Effector memory CD4-positive, alpha-beta T cell (primary cell): ENCODE measurements at regions not wholly inside any gene's neighbourhood (a gene's known extent, or its start where the extent isn't known, plus 50 kb on each side); places are given as distances from the start of the nearest gene placed in this dataset.
A peak's percentile ranks its signal among the peaks of the same experiment; 100 is the strongest.

Experiments used
- DNase-seq, 3 donors: peaks; one replicate each; pipeline ENCODE4 v3.0.0-alpha.2; 2020
- H3K27ac ChIP-seq: 2 replicates; pipeline ENCODE4 v1.7.0; 2013; ENCODE audit warnings: mild to moderate bottlenecking, low read length, moderate library complexity; ENCODE audit not compliant: insufficient read depth, poor library complexity, severe bottlenecking
- H3K27me3 ChIP-seq: replicated peaks from 2 replicates; pipeline ENCODE4 v1.7.0; 2013; ENCODE audit warnings: mild to moderate bottlenecking, low read length; ENCODE audit not compliant: insufficient read depth, control insufficient read depth, poor library complexity, severe bottlenecking
- H3K36me3 ChIP-seq: 2 replicates; pipeline ENCODE4 v1.7.0; 2013; ENCODE audit warnings: mild to moderate bottlenecking, low read length, moderate library complexity; ENCODE audit not compliant: control insufficient read depth, insufficient read depth
- H3K4me1 ChIP-seq: 2 replicates; pipeline ENCODE4 v1.7.0; 2013; ENCODE audit warnings: low read length, mild to moderate bottlenecking; ENCODE audit not compliant: control insufficient read depth, insufficient read depth, poor library complexity, severe bottlenecking
- H3K4me3 ChIP-seq: 2 replicates; pipeline ENCODE4 v1.7.0; 2013; ENCODE audit warnings: low read length, low read depth, mild to moderate bottlenecking; ENCODE audit not compliant: insufficient read depth, poor library complexity, severe bottlenecking
- H3K9me3 ChIP-seq: 2 replicates; pipeline ENCODE4 v1.7.0; 2013; ENCODE audit warnings: mild to moderate bottlenecking, low read length, moderate library complexity; ENCODE audit not compliant: control insufficient read depth

GRCh38 chr6:143609972-143610371 lies 67.8 kb upstream of the PHACTR2 start:
- no peaks in the 10 kb centered on the region for H3K9me3 ChIP-seq
- peaks cover 6% of the 10 kb centered on the region for H3K4me1 ChIP-seq
- no peak overlapping the region for H3K4me3 ChIP-seq
- H3K27ac ChIP-seq: no peak overlapping the region
- H3K36me3 ChIP-seq: no peaks in the 10 kb centered on the region
- no peaks in the 10 kb centered on the region for H3K27me3 ChIP-seq
- DNase-seq: no peak

GRCh38 chr6:143609501-143609900 lies 68.3 kb upstream of the PHACTR2 start:
- Histone ChIP-seq H3K9me3 (no peaks in the 10 kb centered on the region), H3K4me1 (peaks cover 6% of the 10 kb centered on the region), H3K36me3 (no peaks in the 10 kb centered on the region), H3K4me3 (no peak overlapping the region), H3K27me3 (no peaks in the 10 kb centered on the region), H3K27ac (no peak overlapping the region)
- no peak for DNase-seq

- Histone ChIP-seq H3K27ac (no peak overlapping the region), H3K4me1 (peaks cover 5% of the 10 kb centered on the region), H3K27me3 (no peaks in the 10 kb centered on the region), H3K36me3 (no peaks in the 10 kb centered on the region), H3K9me3 (no peaks in the 10 kb centered on the region), H3K4me3 (no peak overlapping the region)
- DNase-seq: no peak
These were observed 68.9 kb upstream of the PHACTR2 start for GRCh38 chr6:143608906-143609305.

- H3K27me3 ChIP-seq: no peaks in the 10 kb centered on the region
- H3K4me1 ChIP-seq: peaks cover 3% of the 10 kb centered on the region
- H3K36me3 ChIP-seq: no peaks in the 10 kb centered on the region
- no peak for DNase-seq
- no peak overlapping the region for H3K27ac ChIP-seq
- H3K9me3 ChIP-seq: no peaks in the 10 kb centered on the region
- no peak overlapping the region for H3K4me3 ChIP-seq
These were observed 69.8 kb upstream of the PHACTR2 start for GRCh38 chr6:143607974-143608373.

- Histone ChIP-seq H3K27me3 (no peaks in the 10 kb centered on the region), H3K36me3 (no peaks in the 10 kb centered on the region), H3K4me3 (no peak overlapping the region), H3K27ac (no peak overlapping the region), H3K9me3 (no peaks in the 10 kb centered on the region), H3K4me1 (peaks cover 3% of the 10 kb centered on the region)
- DNase-seq: no peak
These were observed 70.6 kb upstream of the PHACTR2 start for GRCh38 chr6:143607168-143607567.

- no peaks in the 10 kb centered on the region for H3K27me3 ChIP-seq
- no peaks in the 10 kb centered on the region for H3K9me3 ChIP-seq
- DNase-seq: no peak
- H3K27ac ChIP-seq: no peak overlapping the region
- no peaks in the 10 kb centered on the region for H3K36me3 ChIP-seq
- peaks cover 3% of the 10 kb centered on the region for H3K4me1 ChIP-seq
- H3K4me3 ChIP-seq: no peak overlapping the region
These were observed 71.8 kb upstream of the PHACTR2 start for GRCh38 chr6:143605906-143606521.

GRCh38 chr6:143603455-143603854 lies 74.3 kb upstream of the PHACTR2 start:
- peaks cover 3% of the 10 kb centered on the region for H3K4me1 ChIP-seq
- no peaks in the 10 kb centered on the region for H3K36me3 ChIP-seq
- no peaks in the 10 kb centered on the region for H3K27me3 ChIP-seq
- H3K27ac ChIP-seq: no peak overlapping the region
- H3K4me3 ChIP-seq: no peak overlapping the region
- DNase-seq: no peak
- no peaks in the 10 kb centered on the region for H3K9me3 ChIP-seq

GRCh38 chr6:143601504-143601903 lies 76.3 kb upstream of the PHACTR2 start:
- Histone ChIP-seq H3K9me3 (no peaks in the 10 kb centered on the region), H3K4me1 (peaks cover 8% of the 10 kb centered on the region), H3K4me3 (no peak overlapping the region), H3K36me3 (no peaks in the 10 kb centered on the region), H3K27me3 (no peaks in the 10 kb centered on the region), H3K27ac (no peak overlapping the region)
- no peak for DNase-seq

- peaks cover 5% of the 10 kb centered on the region for H3K4me1 ChIP-seq
- no peak for DNase-seq
- no peaks in the 10 kb centered on the region for H3K36me3 ChIP-seq
- H3K27me3 ChIP-seq: no peaks in the 10 kb centered on the region
- no peak overlapping the region for H3K27ac ChIP-seq
- no peak overlapping the region for H3K4me3 ChIP-seq
- H3K9me3 ChIP-seq: no peaks in the 10 kb centered on the region
These were observed 76.9 kb upstream of the PHACTR2 start for GRCh38 chr6:143600821-143601220.

GRCh38 chr6:143598466-143599080 lies 79.2 kb upstream of the PHACTR2 start:
- Histone ChIP-seq H3K4me3 (peak overlapping the region; percentile 13), H3K27me3 (no peaks in the 10 kb centered on the region), H3K4me1 (peaks cover 5% of the 10 kb centered on the region), H3K27ac (no peak overlapping the region), H3K36me3 (no peaks in the 10 kb centered on the region), H3K9me3 (no peaks in the 10 kb centered on the region)
- peak in 1 of 3 donors; percentile 21 for DNase-seq
